IPS-18c (cell line): ENCODE measurements at regions not wholly inside any gene's neighbourhood (a gene's known extent, or its start where the extent isn't known, plus 50 kb on each side); places are given as distances from the start of the nearest gene placed in this dataset.
A peak's percentile ranks its signal among the peaks of the same experiment; 100 is the strongest.
"Not testable (repeated sequence)": the region's sequence is repeated elsewhere in the genome, so short reads cannot be mapped to it uniquely, and the experiment has no call there.

Source experiments
- H3K4me3 ChIP-seq: 2 replicates; pipeline ENCODE4 v1.7.0; 2013; ENCODE audit warnings: low read depth, mild to moderate bottlenecking, low read length, moderate library complexity; ENCODE audit not compliant: insufficient read depth
- H3K9me3 ChIP-seq: one replicate; pipeline ENCODE4 v1.6.1; 2013; ENCODE audit warnings: mild to moderate bottlenecking, low read length, moderate library complexity; ENCODE audit not compliant: control insufficient read depth, insufficient read depth

DNA sequence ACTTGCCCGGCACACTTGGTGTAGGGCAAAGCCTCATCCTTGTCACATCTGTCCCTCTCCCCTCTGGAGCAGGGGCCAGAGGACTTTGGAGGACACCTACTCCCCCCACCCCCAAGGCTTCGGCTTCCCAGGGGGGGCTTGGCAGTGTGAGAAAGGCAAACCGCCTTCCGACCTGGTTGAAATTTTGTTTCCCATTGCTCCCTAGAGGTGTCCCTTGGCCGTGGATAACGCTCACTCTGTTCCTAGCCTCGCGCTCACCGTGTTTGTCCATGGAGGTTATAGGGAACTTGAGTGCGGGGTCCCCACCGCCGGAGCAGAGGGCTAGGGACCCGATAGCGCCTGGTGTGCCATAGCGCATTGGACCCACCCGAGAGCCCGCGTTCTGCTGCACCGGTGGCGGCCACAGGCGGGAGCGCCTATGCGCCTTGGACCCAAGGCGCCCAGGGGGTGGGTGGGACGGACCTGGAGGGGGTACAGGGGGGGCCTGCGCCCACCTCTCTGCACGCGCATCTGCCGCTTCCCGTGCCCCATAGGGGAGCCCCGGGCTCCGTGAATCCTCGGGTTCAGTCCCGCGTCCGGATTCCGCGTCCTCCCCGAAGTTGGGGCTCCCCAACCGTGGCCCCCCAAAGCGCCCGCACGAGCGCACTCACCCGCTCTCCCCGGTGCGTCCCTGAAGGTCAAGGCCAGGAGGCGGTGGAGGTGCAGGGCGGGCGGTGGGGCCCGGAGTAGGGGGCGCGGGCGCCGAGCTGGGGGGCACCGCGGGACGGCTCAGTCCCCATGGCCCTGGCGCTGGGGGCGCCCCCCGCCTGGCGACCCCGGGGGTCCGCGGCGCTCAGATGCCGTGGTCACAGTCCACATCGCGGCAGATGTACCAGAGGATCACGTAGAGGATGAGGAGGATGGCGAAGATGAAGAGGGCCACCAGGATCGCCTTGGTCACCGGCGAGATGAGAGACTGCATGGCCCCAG lies 82.7 kb upstream of the DHRSX start:
- Histone ChIP-seq H3K9me3 (no peaks in the 10 kb centered on the region), H3K4me3 (peak overlapping the region; percentile 58)

DNA sequence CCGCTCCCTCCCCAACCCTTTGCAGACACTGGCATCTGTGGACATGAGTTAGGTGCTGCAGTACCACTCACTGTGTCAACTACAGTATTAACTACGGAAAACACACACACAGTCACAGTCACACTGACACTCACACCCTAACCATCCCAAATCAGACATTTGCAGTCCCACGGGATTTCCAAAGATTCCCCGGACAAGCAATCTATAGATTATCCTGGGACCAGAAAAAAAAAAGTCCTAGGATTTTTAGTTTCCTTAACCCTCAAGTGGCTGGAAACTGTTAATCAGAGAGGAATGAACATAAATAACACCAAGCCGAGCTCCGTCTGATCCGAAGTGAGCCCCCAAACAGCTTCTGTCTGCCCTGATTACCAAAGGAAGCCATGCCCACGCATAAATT lies 81.9 kb upstream of the DHRSX start:
- Histone ChIP-seq H3K9me3 (no peaks in the 10 kb centered on the region), H3K4me3 (peak overlapping the region; percentile 58)

DNA sequence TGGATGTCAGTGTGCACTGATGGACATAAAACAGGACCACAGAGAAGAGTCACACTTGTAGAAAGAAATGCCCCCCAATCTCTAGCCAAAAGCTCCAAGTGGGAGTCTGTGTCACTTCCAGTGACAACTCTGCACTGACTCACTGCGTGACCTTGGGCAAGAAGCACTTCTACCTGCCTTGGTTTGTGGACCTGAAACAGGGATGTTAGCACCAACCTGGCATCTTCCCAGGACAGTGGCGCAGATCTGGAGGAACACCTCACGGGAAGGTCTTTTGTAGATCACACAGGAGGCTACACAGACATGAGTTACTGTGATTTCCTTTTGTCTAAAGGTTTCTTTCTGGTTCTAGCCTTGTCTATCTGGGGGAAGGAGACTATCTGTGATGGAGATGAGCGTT lies 80.5 kb upstream of the DHRSX start:
- Histone ChIP-seq H3K9me3 (no peaks in the 10 kb centered on the region), H3K4me3 (no peak overlapping the region)

DNA sequence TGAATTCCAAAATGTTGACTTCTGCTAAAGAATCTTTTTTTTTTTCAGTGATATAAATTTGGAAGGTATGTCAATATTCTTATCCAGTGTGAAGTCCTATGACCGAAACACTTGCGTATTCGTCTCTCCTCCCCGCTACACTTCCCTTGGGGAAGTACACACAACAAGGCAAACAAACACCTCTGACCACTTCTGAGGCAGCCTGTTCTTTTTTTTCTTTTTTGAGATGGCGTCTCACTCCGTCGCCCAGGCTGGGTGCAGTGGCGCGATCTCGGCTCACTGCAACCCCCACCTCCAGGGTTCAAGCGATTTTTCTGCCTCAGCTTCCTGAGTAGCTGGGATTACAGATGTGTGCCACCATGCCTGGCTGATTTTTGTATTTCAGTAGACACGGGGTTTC lies 78.1 kb upstream of the DHRSX start:
- Histone ChIP-seq H3K9me3 (no peaks in the 10 kb centered on the region), H3K4me3 (no peak overlapping the region)

DNA sequence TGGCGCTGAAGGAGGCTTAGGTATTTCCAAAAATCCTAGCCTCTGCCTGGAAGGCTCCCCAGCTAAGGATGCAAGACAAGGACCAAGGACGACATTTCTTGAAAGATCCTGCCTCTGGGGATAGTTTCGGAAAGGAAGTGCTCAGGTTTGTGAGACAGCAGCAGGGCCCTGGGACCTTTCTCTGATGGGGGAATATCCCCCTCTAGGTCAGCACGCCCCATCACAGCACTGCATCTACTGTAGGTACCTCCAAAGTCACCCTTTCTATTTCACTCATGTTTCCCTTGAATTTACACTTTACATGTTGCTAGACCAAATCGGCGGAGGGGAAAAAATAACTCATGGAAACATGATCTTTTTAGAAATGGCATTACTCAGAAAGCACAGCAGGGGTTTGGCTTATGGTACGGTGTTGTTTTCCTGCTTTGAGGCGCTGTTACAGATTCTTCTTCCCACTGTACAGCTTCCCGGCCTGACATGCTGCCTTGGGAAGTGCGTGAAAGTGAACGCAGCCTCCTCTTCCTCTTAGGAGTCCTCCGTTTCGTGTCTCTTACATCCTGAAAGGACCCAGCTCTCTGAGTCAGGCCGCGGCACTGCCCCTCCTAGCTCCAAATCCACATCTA lies 77.2 kb upstream of the DHRSX start:
- Histone ChIP-seq H3K4me3 (no peak overlapping the region), H3K9me3 (no peaks in the 10 kb centered on the region)

DNA sequence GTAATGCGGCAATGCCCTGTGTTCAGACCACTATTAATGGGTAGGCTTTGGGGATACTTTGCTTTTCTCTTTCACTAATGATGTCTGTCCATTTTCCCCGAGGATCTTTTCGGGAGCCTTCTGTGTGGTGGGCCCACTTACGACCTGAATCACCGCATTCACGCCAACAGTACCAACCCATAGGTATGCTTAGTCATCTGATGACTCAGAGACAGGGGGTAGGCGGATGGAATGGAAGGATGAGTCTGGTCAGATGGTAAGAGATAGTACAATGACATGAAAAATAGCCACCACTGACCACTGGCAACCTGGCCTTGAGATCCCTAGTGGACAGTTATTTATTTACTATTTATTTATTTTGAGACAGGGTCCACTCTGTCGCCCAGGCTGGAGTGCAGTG lies 76.0 kb upstream of the DHRSX start:
- H3K9me3 ChIP-seq: no peaks in the 10 kb centered on the region
- no peak overlapping the region for H3K4me3 ChIP-seq

DNA sequence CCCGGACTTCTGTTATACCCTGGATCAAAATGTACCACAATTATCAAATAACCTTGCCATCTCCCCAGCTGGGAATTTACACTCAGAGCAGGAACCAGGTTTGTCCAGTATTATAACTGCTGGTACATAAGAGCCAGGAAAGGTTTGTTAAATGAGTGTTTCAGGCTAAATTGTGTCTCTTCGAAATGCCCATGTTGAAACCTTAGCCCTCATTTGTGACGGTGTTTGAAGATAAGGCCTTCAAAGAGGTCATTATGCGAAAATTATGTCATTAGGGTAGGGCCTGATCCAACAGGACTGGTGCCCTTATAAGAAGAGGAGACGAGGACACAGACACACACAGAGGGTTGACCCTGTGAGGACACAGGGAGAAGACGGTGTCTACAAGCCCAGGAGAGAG lies 73.5 kb upstream of the DHRSX start:
- no peak overlapping the region for H3K4me3 ChIP-seq

DNA sequence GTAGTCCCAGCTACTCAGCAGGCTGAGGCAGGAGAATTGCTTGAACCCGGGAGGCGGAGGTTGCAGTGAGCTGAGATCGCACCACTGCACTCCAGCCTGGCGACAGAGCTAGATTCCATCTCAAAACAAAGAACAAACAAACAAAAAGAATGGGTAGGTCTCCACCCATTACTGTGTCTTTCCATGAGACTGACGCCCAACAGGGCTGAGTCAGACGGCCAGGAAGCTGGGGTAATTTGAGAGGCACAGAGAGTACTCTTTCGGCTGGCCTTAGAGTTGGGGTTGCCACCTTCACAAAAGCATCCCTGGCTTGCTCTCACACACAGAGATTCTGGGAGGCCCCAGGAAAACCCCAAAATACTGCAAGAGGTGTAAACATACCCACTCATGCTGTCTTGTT lies 72.0 kb upstream of the DHRSX start:
- no peak overlapping the region for H3K4me3 ChIP-seq

More for the DNA sequence above, 73.5 kb upstream of the DHRSX start:
- peaks cover 2% of the 10 kb centered on the region for H3K9me3 ChIP-seq

DNA sequence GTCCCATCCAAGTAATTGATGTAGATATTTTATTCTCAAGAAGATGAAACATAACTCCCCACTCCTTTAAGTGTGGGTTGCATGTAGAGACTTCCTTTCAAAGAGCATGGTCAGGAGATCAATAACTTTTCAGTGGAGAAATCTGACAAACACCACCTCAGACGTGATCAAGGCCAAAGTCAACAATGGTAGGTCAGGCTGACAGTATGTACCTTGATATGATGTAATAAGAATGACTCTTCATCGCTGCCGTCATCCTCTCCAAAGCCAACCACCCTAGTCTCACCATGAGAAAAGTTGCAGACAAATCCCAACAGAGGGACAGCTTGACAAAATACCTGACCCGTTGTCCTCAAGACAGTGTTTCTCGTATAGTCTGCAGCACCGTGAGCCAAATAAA lies 67.3 kb upstream of the DHRSX start:
- Histone ChIP-seq H3K4me3 (no peak overlapping the region), H3K9me3 (peaks cover 2% of the 10 kb centered on the region)

More for the DNA sequence above, 72.0 kb upstream of the DHRSX start:
- peaks cover 2% of the 10 kb centered on the region for H3K9me3 ChIP-seq

DNA sequence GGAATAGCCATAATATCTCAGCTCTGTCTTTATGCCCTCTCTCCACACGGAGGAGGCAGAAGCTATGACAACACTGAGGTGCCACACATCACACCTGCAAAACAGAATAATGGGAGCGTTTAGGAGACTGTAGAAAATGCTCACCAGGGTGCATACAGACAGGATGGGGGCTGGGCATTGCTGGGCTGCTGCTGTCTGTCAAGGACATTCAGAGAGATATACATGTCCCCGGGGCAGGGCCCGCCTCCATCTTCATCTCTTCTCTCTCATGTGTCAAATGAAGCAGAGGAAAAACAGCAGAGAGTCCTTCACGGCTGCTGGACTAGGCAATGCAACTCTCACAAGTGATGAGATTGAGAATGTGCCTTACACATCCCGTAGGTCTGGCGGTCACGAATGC lies 65.3 kb upstream of the DHRSX start:
- no peak overlapping the region for H3K4me3 ChIP-seq
- peaks cover 2% of the 10 kb centered on the region for H3K9me3 ChIP-seq

DNA sequence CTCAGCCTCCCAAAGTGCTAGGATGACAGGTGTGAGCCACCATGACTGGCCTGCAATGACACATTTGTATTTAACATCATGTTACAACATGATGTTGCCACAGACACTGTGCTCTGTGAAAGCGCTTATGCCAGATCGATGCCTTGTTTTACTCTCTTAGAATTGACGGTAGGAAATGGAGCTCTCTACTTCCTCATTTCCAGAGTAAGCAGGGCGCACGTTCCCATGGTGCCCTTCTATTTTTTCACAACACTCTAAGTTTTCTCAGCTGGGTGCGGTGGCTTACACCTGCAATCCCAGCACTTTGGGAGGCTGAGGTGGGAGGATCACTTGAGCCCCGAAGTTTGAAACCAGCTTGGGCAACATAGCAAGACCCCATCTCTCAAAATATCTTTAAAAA lies 60.7 kb upstream of the DHRSX start:
- no peak overlapping the region for H3K4me3 ChIP-seq
- H3K9me3 ChIP-seq: no peaks in the 10 kb centered on the region

DNA sequence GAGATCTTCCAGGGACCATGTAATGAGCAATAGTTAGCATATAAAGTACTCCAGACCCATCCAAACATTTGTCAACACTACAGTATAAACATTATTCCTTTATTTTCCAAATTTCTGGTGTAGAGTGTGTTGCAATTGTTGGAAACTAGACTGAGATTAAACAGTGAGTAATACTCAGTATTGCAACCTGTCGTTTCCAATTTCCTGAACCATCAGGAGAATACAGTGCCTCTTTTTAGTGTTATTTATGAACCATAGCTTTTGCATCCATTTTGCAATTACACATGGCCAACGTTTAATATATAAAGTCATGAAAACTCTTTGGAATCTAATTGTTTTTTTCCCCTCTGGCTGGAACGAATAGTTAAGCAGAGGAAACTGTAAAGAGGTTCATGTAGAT lies 58.3 kb upstream of the DHRSX start:
- Histone ChIP-seq H3K9me3 (peaks cover 2% of the 10 kb centered on the region), H3K4me3 (no peak overlapping the region)

DNA sequence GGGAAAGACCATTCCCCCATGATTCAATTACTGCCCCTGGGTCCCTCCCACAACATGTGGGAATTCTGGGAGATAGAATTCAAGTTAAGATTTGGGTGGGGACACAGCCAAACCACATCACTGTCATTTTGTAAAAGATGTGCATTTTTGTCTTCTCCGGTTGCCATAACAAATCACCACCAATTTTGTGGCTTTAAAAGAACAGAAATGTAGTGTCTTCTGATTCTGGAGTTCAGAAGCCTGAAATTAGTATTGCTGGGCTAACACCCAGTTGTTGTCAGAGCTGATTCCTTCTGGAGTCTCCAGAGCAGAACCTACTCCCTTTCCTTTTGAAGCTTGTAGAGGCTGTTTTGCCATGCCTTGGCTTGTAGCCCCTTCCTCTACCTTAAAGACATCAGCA lies 54.1 kb upstream of the DHRSX start:
- Histone ChIP-seq H3K9me3 (peaks cover 2% of the 10 kb centered on the region), H3K4me3 (no peak overlapping the region)

DNA sequence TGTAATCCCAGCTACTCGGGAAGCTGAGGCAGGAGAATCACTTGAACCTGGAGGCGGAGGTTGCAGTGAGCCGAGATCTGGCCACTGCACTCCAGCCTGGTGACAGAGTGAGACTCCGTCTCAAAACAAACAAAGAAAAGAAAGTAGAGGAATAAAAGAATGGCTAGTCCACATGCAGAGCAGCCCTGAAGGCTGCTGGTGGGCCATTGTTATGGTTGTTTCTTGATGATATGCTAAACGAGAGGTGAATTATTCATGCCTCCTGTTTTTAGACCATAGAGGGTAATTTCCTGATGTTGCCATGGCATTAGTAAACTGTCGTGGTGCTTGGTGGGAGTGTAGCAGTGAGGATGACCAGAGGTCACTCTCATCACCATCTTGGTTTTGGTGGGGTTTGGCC lies 53.3 kb upstream of the DHRSX start:
- not testable (repeated sequence) for H3K4me3 ChIP-seq, H3K9me3 ChIP-seq

DNA sequence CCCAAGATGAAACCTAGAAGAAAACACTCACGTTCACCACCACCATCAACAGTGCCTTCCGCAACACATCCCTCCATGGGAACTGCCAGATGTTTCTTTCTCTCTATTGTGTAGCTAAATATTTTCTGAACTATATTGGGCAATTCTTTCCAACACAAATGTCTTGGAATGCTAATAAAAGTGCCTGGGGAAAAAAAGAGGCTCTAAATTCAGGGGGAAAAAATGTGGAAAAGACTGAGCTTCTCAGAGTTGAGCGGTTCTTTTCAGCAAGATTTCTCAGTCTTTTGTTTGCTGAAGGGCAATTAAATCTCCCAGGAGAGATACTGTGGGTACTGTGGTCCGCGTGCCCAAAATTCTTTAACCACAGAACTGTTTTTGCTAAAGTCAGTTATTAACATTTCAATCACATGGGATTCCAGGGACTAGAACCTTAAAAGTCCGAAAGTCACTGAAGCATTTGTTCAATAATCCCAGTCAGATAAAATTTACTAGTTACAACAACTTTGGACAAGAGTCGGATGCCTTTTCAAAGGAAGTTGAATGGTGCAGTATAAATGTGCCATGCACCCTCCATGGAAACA lies 51.9 kb upstream of the DHRSX start:
- Histone ChIP-seq H3K9me3 (peaks cover 2% of the 10 kb centered on the region), H3K4me3 (no peak overlapping the region)

DNA sequence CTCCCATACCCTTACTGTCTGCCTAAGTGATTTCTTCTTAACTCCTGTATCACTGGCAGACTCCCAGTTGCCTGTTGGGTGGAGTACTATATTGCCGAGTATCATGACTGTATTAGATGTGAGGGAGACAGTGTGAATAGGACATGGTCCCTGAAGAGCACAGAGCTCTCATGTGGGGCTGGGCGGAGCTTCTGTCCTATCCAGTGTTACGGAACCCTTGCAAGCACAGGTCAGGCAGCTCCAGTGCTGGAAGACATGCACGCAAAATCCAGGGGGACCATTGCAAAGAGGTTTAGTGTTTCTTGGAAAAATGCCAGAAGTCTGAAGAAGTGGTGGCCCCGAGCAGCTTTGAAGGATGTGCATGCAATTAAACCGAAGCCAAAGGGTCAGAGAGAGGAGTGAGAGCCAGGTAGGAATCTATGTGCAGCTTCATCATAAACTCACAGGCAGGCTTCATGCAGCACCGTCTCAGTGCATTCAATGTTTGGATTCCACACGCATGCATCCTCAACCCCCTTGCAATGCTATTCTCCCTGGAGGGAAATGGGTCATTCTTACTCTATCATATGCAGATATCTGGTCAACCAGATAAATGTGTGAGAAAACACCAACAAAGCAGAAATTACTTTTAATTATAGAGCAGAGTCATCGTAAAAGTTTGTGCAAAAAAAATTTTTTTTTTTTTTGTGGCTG lies 49.7 kb upstream of the DHRSX start:
- peaks cover 11% of the 10 kb centered on the region for H3K9me3 ChIP-seq
- H3K4me3 ChIP-seq: no peak overlapping the region
